HEK293T (cell line): ENCODE measurements at regions not wholly inside any gene's neighbourhood (a gene's known extent, or its start where the extent isn't known, plus 50 kb on each side); places are given as distances from the start of the nearest gene placed in this dataset.

Experiments
- ELF4 ChIP-seq: fragments of 450-650 bp; IDR thresholded peaks from 2 replicates; pipeline ENCODE4 v1.6.1; 2017; ENCODE audit warnings: antibody characterized with exemption
- FOXM1 ChIP-seq: fragments of 450-650 bp; IDR thresholded peaks from 2 replicates; pipeline ENCODE4 v1.6.1; 2017; ENCODE audit warnings: mild to moderate bottlenecking, borderline replicate concordance
- L3MBTL2 ChIP-seq: fragments of 450-650 bp; conservative IDR thresholded peaks from 2 replicates; pipeline ENCODE4 v1.6.1; 2016; ENCODE audit warnings: mild to moderate bottlenecking
- SP1 ChIP-seq: fragments of 450-650 bp; IDR thresholded peaks from 2 replicates; pipeline ENCODE4 v1.6.1; 2017

DNA sequence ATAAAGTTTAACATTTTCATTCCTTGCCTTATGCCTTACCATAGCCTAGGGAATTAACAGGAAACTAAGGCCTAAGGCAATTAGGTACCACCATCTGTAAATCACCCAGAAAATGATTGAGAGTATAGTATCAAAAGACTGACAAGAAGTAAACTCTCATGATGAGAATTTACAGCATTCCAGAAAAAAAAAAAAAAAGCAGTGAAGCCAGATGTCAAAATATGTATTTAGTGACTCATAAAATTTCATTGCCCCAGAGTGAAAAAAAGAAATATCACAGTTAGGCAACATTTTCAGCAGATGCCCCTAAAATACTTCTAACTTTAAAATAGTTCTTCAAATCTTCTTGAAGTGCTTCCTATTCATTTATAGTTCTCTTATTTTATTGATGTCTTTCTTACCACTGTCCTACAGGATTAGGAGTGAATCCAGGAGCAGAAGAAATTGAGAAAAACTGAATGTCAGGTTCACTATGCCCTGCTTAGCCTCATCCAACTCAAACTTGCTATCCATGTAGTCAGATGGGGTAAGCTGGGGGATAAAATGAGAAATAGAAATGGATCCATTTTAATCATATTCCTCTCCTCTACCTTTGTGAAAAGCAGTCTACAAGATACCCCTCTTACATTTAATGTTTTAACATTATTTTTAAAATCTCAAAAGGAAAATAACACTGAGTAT is 57.3 kb upstream of the TANK start:
- TF ChIP-seq SP1 (no peak), FOXM1 (no peak), L3MBTL2 (no peak), ELF4 (no peak)
